ENCODE measurements at regions not wholly inside any gene's neighbourhood (a gene's known extent, or its start where the extent isn't known, plus 50 kb on each side); places are given as distances from the start of the nearest gene placed in this dataset.

DNA sequence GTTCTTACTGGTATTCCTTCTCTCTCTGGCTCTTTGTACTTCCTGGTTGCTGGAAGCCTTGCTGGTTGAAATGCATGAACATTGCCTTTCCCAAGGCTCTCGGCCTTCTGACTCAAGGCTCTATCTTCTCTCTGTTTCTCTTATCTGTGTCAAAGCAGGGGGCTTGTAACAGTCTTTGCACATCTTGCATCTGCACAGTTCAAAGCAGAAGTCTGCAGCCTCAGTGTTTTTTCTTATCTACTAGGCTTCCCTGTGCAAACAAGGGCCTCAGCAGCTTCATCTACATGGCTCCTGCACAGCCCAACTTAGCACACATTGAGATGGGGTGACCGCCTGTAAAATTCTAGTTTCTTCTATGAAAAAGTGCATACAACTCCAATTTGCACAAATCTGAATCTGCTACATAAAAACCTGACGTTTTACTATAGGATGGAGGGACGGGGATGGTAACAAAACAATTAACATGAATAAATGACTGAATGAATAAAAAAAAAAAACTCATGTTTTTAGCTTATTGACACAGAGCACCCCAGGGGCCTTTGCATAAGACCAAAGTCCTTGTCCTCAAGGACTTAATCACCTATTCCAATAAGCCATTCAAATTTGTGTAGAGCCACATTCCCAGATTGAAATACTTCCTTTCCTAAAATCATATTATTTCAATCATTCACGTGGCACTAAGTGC lies 458.3 kb downstream of the LMO4 start:
- Mint-ChIP-seq H3K4me3 (no peak overlapping the region), H3K27me3 (peaks cover 0 to 3% of the 10 kb centered on the region in 2 donors), H3K27ac (no peak overlapping the region), H3K9me3 (no peaks in the 10 kb centered on the region), H3K4me1 (peaks cover 0 to 3% of the 10 kb centered on the region in 2 donors), H3K36me3 (no peaks in the 10 kb centered on the region)
- DNase-seq (no peak), ATAC-seq (replicated peaks) (no peak)

- Mint-ChIP-seq H3K36me3 (no peaks in the 10 kb centered on the region), H3K27me3 (peaks cover 0 to 3% of the 10 kb centered on the region in 2 donors), H3K27ac (no peak overlapping the region), H3K4me1 (peaks cover 0 to 3% of the 10 kb centered on the region in 2 donors), H3K4me3 (no peak overlapping the region), H3K9me3 (no peaks in the 10 kb centered on the region)
- ATAC-seq (replicated peaks) (no peak), DNase-seq (no peak)
These were observed 458.9 kb downstream of the LMO4 start for GRCh38 chr1:87787551-87787950.

- DNase-seq (no peak), ATAC-seq (replicated peaks) (no peak)
- Mint-ChIP-seq H3K36me3 (no peaks in the 10 kb centered on the region), H3K9me3 (no peaks in the 10 kb centered on the region), H3K4me3 (no peak overlapping the region), H3K4me1 (no peaks in the 10 kb centered on the region), H3K27me3 (no peaks in the 10 kb centered on the region), H3K27ac (no peak overlapping the region)
These were observed 462.1 kb downstream of the LMO4 start for GRCh38 chr1:87790756-87791155.

DNA sequence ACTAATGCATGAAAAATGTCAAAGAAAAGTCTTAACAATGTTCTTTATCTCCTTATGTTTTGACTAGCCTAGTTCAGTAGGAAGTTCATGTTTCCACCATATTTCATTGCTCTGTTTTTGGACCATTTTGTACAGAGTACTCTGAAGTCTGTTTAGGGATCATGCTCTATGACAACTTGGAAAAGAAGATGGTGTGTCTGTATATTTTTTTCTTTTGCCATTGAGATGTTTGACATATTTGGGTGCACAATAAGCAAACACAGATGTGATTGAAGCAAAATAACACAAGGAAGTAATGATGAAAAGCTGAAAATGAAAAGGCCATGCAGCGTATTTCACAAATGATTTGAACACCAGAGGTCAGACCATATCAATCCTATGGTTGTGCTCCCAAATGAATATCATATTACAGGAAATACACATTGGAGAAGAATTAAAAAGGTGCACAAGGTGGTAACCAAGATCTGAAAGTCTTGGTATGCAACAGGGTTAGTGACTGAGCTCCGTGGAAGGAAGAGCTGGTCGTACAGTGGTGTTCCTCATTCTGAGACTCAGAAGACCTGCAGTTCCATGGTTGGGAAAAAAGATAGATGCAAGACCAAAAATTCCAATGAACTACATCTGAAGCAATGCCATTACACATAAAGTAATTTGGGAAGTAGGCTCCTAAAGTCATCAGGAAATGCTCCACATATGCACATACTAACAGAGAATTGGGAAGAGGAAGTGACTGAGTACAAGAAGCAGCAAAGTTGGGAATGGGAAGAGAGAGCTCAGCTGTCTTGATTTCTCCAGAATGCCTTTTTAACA lies 463.5 kb downstream of the LMO4 start:
- no peak overlapping the region for H3K4me3 Mint-ChIP-seq
- no peaks in the 10 kb centered on the region for H3K4me1 Mint-ChIP-seq
- no peak overlapping the region for H3K27ac Mint-ChIP-seq
- H3K27me3 Mint-ChIP-seq: no peaks in the 10 kb centered on the region
- DNase-seq: no peak
- no peaks in the 10 kb centered on the region for H3K36me3 Mint-ChIP-seq
- no peaks in the 10 kb centered on the region for H3K9me3 Mint-ChIP-seq
- ATAC-seq (replicated peaks): no peak

DNA sequence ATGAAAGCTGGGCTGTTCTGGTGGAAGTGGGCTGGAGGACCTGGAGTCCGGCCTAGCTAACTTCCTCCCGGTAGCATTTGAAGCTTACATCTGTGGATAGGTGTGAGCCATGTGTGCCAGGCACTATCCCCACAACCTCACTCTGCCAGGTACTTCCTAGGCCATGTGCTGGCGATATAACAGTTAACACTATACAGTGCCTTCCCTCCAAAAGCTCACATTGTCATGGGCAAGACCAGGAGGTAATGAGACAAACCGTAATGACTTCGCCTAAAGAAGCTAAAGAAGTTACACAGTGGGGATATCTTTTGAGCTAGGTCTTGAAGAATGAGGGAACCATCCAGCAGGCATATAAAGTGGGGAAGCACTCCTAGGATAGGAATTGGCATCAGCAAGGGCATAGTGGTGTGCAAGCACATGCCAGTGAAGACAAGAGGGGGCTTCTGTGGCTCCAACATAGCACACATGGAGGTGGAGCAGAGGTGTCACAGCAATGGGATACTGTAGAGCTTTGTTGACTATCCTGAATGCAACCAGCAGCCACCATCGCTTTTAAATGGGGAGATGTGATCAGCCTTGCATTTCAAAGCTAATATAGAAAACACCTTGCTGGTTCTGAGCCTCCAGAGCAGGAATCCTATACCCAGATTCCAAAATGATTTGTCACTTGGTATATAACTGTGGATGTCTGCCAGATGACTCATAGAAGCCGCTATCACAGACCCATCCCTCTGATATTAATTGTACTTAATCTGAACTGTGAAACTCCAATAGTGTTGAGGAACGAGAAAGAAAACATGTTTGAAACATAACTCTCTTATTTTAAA lies 466.3 kb downstream of the LMO4 start:
- no peak overlapping the region for H3K4me3 Mint-ChIP-seq
- no peak overlapping the region for H3K27ac Mint-ChIP-seq
- ATAC-seq (replicated peaks) (no peak), DNase-seq (no peak)
- no peaks in the 10 kb centered on the region for H3K9me3 Mint-ChIP-seq
- H3K36me3 Mint-ChIP-seq: no peaks in the 10 kb centered on the region
- no peaks in the 10 kb centered on the region for H3K4me1 Mint-ChIP-seq
- no peaks in the 10 kb centered on the region for H3K27me3 Mint-ChIP-seq

DNA sequence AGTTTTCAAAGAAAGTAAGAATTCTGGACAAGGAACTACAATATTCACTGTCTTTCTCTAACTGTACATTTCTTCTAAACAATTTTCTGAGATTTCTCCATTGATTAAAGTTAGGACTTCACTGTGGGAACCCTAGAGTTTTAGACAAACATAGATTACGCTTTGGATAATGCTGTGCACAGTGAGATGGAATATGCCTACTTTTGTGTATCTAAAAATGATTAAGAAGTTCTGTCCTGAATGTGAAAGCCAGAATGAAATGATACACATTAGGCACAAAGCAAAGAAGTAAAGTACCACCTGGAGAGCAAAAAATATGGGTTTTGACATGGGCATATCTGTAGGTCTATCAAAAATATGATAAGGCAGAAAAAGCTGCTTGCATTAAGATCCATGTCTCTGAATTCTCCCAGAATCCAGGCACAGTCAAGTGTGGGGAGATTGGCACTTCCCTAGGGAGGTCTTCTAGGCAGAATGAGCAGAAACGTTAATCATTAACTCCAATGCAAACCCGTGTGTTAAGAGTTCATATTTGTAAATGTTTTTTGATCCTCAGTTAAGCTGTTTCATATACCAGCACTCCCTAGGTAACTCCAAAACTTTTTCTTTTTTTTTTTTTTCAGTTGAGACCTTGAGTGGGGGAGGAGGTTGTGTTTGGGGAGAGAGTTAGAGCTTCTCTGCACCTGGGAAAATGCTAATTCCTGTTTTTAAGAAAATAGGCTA lies 467.1 kb downstream of the LMO4 start:
- ATAC-seq (replicated peaks): no peak
- H3K9me3 Mint-ChIP-seq: peaks cover 0 to 2% of the 10 kb centered on the region in 2 donors
- H3K4me1 Mint-ChIP-seq: no peaks in the 10 kb centered on the region

DNA sequence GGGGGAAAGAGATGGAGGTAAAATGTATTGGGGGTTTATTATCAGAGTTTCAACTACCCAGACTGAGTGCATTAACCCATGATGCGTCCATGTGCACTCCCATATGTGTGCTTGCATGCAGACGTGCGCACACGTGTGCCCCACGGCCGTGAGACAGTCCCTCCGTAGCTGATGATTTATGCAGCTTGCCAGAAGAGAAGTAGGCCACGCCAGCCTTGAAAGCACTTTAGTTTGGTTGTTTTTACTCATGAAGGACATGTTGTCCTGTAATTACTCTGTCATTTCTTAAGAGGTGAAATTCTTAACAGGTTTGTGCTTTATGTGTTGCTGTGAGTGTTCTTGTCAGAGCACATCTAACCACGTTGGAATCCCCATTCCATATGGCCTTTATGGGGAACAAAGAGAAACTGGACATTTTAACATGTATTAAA lies 467.8 kb downstream of the LMO4 start:
- Mint-ChIP-seq H3K27ac (no peak overlapping the region), H3K9me3 (peaks cover 0 to 3% of the 10 kb centered on the region in 2 donors), H3K27me3 (no peaks in the 10 kb centered on the region), H3K4me1 (no peaks in the 10 kb centered on the region), H3K36me3 (no peaks in the 10 kb centered on the region), H3K4me3 (no peak overlapping the region)
- no peak for DNase-seq
- ATAC-seq (replicated peaks): no peak

More for the DNA sequence above, 467.1 kb downstream of the LMO4 start:
- H3K27me3 Mint-ChIP-seq: no peaks in the 10 kb centered on the region
- no peak for DNase-seq
- H3K36me3 Mint-ChIP-seq: no peaks in the 10 kb centered on the region
- no peak overlapping the region for H3K4me3 Mint-ChIP-seq
- no peak overlapping the region for H3K27ac Mint-ChIP-seq

DNA sequence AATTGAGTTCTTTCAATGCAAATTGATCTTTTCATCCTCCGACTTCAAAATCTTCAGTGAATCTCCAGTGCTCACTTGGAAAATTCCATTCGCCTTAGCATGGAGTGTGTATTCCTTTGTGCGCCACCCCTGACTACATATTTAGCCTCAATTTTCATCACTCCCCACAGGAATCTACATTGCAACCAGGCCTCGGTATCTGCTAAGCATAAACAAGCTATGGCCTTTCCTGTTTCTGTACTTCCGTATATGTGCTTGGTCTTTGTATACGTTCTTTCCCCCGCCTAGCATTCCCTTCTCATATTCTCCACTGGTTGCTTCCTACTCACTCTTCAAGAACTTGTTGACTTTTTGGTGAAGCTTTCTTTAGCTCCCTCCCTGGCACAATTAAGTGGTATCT lies 470.8 kb downstream of the LMO4 start:
- H3K27me3 Mint-ChIP-seq: no peaks in the 10 kb centered on the region
- H3K4me3 Mint-ChIP-seq: no peak overlapping the region
- H3K36me3 Mint-ChIP-seq: no peaks in the 10 kb centered on the region
- DNase-seq: no peak
- no peaks in the 10 kb centered on the region for H3K4me1 Mint-ChIP-seq
- no peak for ATAC-seq (replicated peaks)
- peaks cover 0 to 3% of the 10 kb centered on the region in 2 donors for H3K9me3 Mint-ChIP-seq
- H3K27ac Mint-ChIP-seq: no peak overlapping the region

- ATAC-seq (replicated peaks): no peak
- Mint-ChIP-seq H3K27me3 (no peaks in the 10 kb centered on the region), H3K9me3 (peaks cover 0 to 3% of the 10 kb centered on the region in 2 donors), H3K4me3 (no peak overlapping the region), H3K27ac (no peak overlapping the region), H3K36me3 (no peaks in the 10 kb centered on the region), H3K4me1 (no peaks in the 10 kb centered on the region)
- DNase-seq: no peak
These were observed 471.3 kb downstream of the LMO4 start for GRCh38 chr1:87800006-87800405.

GRCh38 chr1:87803375-87803774 lies 474.7 kb downstream of the LMO4 start:
- no peak overlapping the region for H3K4me3 Mint-ChIP-seq
- H3K36me3 Mint-ChIP-seq: no peaks in the 10 kb centered on the region
- H3K27ac Mint-ChIP-seq: no peak overlapping the region
- H3K27me3 Mint-ChIP-seq: no peaks in the 10 kb centered on the region
- peaks cover 0 to 3% of the 10 kb centered on the region in 2 donors for H3K9me3 Mint-ChIP-seq
- no peak for ATAC-seq (replicated peaks)
- no peak for DNase-seq
- no peaks in the 10 kb centered on the region for H3K4me1 Mint-ChIP-seq

DNA sequence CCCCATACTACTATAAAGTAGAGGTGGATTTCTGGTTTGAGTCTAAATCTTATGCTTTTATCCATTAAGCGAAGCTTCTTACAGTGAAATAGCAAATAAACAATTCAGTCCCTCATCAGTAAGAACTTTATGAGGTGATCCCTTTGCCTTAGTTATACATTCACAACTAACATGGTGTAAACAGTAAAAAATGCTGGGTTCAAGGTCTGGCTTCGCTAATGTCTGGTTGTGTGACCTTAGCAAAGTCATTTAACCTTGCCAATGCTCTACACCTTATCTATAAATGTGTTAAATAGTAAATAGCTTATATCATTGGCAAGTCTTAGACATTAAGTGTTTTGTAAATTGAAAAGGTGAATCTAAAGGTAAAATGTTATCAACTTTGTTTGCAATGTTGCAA lies 475.4 kb downstream of the LMO4 start:
- DNase-seq (no peak), ATAC-seq (replicated peaks) (no peak)
- peaks cover 3 to 8% of the 10 kb centered on the region in 2 donors for H3K9me3 Mint-ChIP-seq
- no peaks in the 10 kb centered on the region for H3K36me3 Mint-ChIP-seq
- no peak overlapping the region for H3K27ac Mint-ChIP-seq
- no peaks in the 10 kb centered on the region for H3K27me3 Mint-ChIP-seq
- H3K4me1 Mint-ChIP-seq: no peaks in the 10 kb centered on the region
- no peak overlapping the region for H3K4me3 Mint-ChIP-seq

GRCh38 chr1:87805666-87806378 lies 477.1 kb downstream of the LMO4 start:
- H3K4me3 Mint-ChIP-seq: no peak overlapping the region
- DNase-seq: no peak
- no peak for ATAC-seq (replicated peaks)
- H3K27me3 Mint-ChIP-seq: no peaks in the 10 kb centered on the region
- peaks cover 4 to 6% of the 10 kb centered on the region in 2 donors for H3K9me3 Mint-ChIP-seq
- no peaks in the 10 kb centered on the region for H3K4me1 Mint-ChIP-seq
- H3K36me3 Mint-ChIP-seq: no peaks in the 10 kb centered on the region
- no peak overlapping the region for H3K27ac Mint-ChIP-seq

DNA sequence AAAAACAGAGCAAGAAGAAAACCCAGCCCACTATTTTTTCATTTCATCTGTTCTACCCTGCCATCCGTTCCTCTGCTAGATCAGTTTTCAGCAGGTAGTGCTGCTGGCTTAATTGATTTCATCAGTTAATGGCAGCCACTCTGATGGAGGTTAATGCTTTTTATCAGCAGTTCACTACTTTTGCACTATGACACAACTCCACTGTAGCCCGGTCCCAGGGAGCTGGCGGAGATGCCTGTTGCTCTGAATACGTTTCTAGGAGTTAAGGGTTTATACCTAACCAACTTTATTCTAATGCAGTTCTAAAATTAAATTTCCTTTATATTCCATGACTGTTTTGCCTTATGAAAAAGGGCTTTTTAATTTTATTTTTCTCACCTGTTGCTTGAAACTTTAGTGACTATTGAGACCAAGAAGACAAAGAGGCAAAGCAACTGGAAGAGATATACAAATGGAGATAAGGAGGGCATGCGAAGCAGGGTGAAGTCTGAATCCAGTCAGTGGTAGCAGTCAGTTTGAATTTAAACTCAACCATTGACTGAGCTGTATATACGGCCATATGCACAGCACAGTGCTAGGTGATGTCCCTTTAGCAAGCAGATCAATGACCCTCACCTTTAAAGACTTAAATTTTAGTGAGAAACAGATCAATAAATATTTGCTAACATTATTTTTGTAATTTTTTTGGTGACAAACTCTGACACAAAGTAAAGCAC lies 477.9 kb downstream of the LMO4 start:
- Mint-ChIP-seq H3K4me1 (peaks cover 3 to 6% of the 10 kb centered on the region in 2 donors), H3K36me3 (no peaks in the 10 kb centered on the region), H3K27ac (no peak overlapping the region), H3K9me3 (peaks cover 4 to 9% of the 10 kb centered on the region in 2 donors), H3K27me3 (no peaks in the 10 kb centered on the region), H3K4me3 (no peak overlapping the region)
- ATAC-seq (replicated peaks) (no peak), DNase-seq (no peak)

All from stimulated activated naive B cell treated with anti-CD40 and anti-IgM and Interleukin-4, amounts not matched to agents 10 μg/mL and 1 μg/mL and 100 μg/mL, for 72 hours (primary cell).